ENCODE measurements at regions not wholly inside any gene's neighbourhood (a gene's known extent, or its start where the extent isn't known, plus 50 kb on each side); places are given as distances from the start of the nearest gene placed in this dataset.

DNA sequence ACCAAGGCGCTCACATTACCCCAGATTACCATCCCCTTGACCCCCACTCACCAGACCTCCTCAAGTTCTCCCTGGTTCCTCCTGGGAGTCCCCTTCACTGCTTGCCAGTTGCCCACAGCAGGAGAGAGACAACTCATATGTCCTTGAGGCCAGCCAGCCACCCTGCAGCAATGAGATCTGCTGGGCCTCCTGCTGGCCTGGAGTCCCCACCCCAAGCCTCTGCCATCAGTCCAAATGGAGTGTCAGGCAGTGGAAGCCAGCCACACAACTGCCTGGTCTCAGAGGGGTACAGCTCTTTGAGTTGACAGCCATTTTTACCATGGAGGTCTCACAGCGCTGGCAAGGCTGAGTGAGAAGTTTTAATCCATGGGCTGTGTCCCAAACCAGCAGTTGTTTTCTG, 53.0 kb upstream of the EXOC4 start:
- H3K79me2 ChIP-seq (ENCODE audit: low read depth), result no peaks in the 10 kb centered on the region
- H3F3A ChIP-seq (ENCODE audit: low read depth), result no peaks in the 10 kb centered on the region

DNA sequence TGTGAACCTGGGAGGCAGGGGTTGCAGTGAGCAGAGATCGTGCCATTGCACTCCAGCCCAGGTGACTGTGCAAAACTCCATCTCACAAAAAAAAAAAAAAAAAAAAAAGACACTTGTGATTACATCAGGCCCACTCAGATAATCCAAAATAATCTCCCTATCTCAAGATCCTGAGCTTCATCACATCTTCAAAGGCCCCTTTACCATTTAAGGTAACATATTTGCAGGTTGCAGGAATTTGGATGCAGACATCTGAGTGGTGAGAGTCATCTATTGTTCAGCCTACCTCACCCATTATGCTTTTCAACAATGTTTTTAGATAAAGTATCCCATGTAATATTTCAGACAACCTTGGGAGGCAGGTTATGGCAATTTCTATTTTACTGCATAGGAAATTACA, 51.4 kb upstream of the EXOC4 start:
- no peaks in the 10 kb centered on the region for H3K27me3 ChIP-seq
- Mint-ChIP-seq H3K4me3 (no peak overlapping the region), H3K4me1 (peaks cover 8% of the 10 kb centered on the region), H3K36me3 (no peaks in the 10 kb centered on the region), H3K27me3 (ENCODE audit: insufficient read depth, low read depth) (peaks cover 4% of the 10 kb centered on the region), H3K27ac (no peak overlapping the region), H3K9me3 (no peaks in the 10 kb centered on the region)
- TF ChIP-seq EZH2 (IDR thresholded peaks at IDR 0.05), result no peak
- TF ChIP-seq, protein P1, sequence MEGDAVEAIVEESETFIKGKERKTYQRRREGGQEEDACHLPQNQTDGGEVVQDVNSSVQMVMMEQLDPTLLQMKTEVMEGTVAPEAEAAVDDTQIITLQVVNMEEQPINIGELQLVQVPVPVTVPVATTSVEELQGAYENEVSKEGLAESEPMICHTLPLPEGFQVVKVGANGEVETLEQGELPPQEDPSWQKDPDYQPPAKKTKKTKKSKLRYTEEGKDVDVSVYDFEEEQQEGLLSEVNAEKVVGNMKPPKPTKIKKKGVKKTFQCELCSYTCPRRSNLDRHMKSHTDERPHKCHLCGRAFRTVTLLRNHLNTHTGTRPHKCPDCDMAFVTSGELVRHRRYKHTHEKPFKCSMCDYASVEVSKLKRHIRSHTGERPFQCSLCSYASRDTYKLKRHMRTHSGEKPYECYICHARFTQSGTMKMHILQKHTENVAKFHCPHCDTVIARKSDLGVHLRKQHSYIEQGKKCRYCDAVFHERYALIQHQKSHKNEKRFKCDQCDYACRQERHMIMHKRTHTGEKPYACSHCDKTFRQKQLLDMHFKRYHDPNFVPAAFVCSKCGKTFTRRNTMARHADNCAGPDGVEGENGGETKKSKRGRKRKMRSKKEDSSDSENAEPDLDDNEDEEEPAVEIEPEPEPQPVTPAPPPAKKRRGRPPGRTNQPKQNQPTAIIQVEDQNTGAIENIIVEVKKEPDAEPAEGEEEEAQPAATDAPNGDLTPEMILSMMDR (IDR thresholded peaks at IDR 0.05), result no peak
- no peak for TF ChIP-seq EZH2phosphoT487 (IDR thresholded peaks at IDR 0.05)
- H3K36me3 ChIP-seq, result no peaks in the 10 kb centered on the region
- no peaks in the 10 kb centered on the region for H3K9me3 ChIP-seq (ENCODE audit: low read depth)
- H3K27ac ChIP-seq, result no peak overlapping the region
- DNase-seq (ENCODE audit: low spot score), result no peak
- H3K4me2 ChIP-seq, result no peak overlapping the region
- H3K4me1 ChIP-seq, result peaks cover 7% of the 10 kb centered on the region
- no peaks in the 10 kb centered on the region for H3K79me2 ChIP-seq (ENCODE audit: low read depth)
- H3K9ac ChIP-seq, result no peak overlapping the region
- no peaks in the 10 kb centered on the region for H3F3A ChIP-seq (ENCODE audit: low read depth)
- no peak overlapping the region for H3K4me3 ChIP-seq
- no peaks in the 10 kb centered on the region for H4K20me1 ChIP-seq (ENCODE audit: low read depth)
- H2AFZ ChIP-seq (replicated peaks), result no peak overlapping the region

More for the DNA sequence above, 53.0 kb upstream of the EXOC4 start:
- DNase-seq (ENCODE audit: low spot score), result no peak
- no peaks in the 10 kb centered on the region for H3K9me3 Mint-ChIP-seq
- Histone ChIP-seq H3K9me3 (ENCODE audit: low read depth) (no peaks in the 10 kb centered on the region), H3K36me3 (no peaks in the 10 kb centered on the region), H3K4me3 (no peak overlapping the region), H4K20me1 (ENCODE audit: low read depth) (no peaks in the 10 kb centered on the region), H3K9ac (no peak overlapping the region), H3K4me2 (no peak overlapping the region), H3K4me1 (peaks cover 7% of the 10 kb centered on the region), H3K27me3 (no peaks in the 10 kb centered on the region), H3K27ac (no peak overlapping the region), H2AFZ (replicated peaks) (no peak overlapping the region)
- H3K36me3 Mint-ChIP-seq, result no peaks in the 10 kb centered on the region
- no peak overlapping the region for H3K27ac Mint-ChIP-seq
- H3K4me1 Mint-ChIP-seq, result peaks cover 8% of the 10 kb centered on the region
- H3K4me3 Mint-ChIP-seq, result no peak overlapping the region
- peaks cover 4% of the 10 kb centered on the region for H3K27me3 Mint-ChIP-seq (ENCODE audit: insufficient read depth, low read depth)
- TF ChIP-seq, protein P1 (IDR thresholded peaks at IDR 0.05), result no peak
- no peak for TF ChIP-seq EZH2phosphoT487 (IDR thresholded peaks at IDR 0.05)
- TF ChIP-seq EZH2 (IDR thresholded peaks at IDR 0.05), result no peak

DNA sequence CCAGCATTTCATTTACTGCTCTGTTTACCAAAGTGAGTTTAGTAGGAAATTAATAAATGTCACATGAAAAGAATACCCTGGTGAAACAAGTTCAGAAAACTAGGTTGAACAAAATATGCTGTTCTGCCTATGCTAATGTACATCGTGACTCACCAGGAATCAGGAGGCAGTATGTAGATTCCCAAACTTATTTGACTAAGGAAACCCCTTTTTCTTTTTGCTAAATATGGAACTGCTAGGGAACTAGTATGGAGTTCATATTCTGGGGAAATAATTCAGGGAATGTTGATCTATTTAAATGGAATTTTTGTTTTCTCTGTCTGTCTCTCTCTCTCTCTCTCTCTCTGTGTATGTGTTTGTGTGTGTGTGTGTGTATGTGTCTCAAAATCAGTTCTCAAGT, 49.9 kb upstream of the EXOC4 start:
- no peak overlapping the region for H3K27ac ChIP-seq
- Mint-ChIP-seq H3K27me3 (ENCODE audit: insufficient read depth, low read depth) (peaks cover 2% of the 10 kb centered on the region), H3K9me3 (no peaks in the 10 kb centered on the region), H3K36me3 (no peaks in the 10 kb centered on the region), H3K27ac (no peak overlapping the region), H3K4me1 (no peaks in the 10 kb centered on the region), H3K4me3 (no peak overlapping the region)
- DNase-seq (ENCODE audit: low spot score), result no peak
- H3K27me3 ChIP-seq, result no peaks in the 10 kb centered on the region
- H3K4me1 ChIP-seq, result peaks cover 2% of the 10 kb centered on the region
- no peak overlapping the region for H3K4me2 ChIP-seq
- no peaks in the 10 kb centered on the region for H3K36me3 ChIP-seq
- peaks cover 8% of the 10 kb centered on the region for H3F3A ChIP-seq (ENCODE audit: low read depth)
- TF ChIP-seq EZH2 (IDR thresholded peaks at IDR 0.05) (no peak), EZH2phosphoT487 (IDR thresholded peaks at IDR 0.05) (no peak)
- TF ChIP-seq, protein P1 (IDR thresholded peaks at IDR 0.05), result no peak
- no peaks in the 10 kb centered on the region for H3K9me3 ChIP-seq (ENCODE audit: low read depth)
- no peak overlapping the region for H2AFZ ChIP-seq (replicated peaks)
- no peak overlapping the region for H3K9ac ChIP-seq
- H4K20me1 ChIP-seq (ENCODE audit: low read depth), result no peaks in the 10 kb centered on the region
- no peak overlapping the region for H3K4me3 ChIP-seq
- H3K79me2 ChIP-seq (ENCODE audit: low read depth), result no peaks in the 10 kb centered on the region

Data from neural progenitor cell (in vitro differentiated cells).